ENCODE measurements at regions not wholly inside any gene's neighbourhood (a gene's known extent, or its start where the extent isn't known, plus 50 kb on each side); places are given as distances from the start of the nearest gene placed in this dataset.

DNA sequence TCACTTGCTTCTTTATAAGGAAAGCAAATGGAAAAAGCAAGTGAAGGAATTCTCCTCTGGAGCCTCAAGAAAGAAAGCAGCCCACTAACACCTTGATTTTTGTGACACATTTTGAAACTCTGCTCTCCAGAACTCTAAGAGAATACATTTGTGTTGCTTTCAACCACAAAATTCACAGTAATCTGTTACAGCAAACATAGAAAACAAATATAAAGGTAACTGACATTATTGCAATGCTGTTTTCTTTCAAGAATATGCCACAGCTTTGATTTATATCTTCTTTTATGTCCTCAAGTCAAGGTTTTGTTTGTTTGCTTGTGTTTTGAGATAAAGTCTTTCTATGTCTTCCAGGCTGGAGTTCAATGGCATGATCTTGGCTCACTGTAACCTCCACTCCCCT lies 103.1 kb upstream of the FIGN start (continued):
- TF ChIP-seq, protein P1, sequence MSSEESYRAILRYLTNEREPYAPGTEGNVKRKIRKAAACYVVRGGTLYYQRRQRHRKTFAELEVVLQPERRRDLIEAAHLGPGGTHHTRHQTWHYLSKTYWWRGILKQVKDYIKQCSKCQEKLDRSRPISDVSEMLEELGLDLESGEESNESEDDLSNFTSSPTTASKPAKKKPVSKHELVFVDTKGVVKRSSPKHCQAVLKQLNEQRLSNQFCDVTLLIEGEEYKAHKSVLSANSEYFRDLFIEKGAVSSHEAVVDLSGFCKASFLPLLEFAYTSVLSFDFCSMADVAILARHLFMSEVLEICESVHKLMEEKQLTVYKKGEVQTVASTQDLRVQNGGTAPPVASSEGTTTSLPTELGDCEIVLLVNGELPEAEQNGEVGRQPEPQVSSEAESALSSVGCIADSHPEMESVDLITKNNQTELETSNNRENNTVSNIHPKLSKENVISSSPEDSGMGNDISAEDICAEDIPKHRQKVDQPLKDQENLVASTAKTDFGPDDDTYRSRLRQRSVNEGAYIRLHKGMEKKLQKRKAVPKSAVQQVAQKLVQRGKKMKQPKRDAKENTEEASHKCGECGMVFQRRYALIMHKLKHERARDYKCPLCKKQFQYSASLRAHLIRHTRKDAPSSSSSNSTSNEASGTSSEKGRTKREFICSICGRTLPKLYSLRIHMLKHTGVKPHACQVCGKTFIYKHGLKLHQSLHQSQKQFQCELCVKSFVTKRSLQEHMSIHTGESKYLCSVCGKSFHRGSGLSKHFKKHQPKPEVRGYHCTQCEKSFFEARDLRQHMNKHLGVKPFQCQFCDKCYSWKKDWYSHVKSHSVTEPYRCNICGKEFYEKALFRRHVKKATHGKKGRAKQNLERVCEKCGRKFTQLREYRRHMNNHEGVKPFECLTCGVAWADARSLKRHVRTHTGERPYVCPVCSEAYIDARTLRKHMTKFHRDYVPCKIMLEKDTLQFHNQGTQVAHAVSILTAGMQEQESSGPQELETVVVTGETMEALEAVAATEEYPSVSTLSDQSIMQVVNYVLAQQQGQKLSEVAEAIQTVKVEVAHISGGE (tag by site-specific recombination; conservative IDR thresholded peaks at IDR 0.05; ENCODE audit: low read depth): no peak
- TF ChIP-seq PRDM1 (tag by site-specific recombination; IDR thresholded peaks at IDR 0.05): no peak
- no peak for TF ChIP-seq ZNF837 (tag by site-specific recombination; IDR thresholded peaks at IDR 0.05)

DNA sequence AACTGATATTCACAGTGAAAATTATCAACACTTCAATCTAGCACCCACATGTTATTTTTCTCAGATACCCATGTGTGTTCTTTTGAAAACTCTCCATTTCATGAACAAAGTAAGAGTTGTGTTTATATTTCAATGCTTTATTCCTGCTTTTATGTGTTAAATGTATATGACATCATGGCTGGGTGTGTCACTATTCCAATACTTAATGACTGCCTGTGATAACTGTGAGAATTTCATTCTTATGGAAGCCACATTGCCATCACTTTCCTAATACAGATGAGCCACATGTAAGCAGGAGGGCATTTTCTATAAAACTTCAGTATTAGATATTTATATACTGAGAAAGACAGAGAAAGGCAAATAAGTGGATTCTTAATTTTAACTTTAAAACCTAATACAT lies 100.4 kb upstream of the FIGN start:
- no peaks in the 10 kb centered on the region for H3K9me3 ChIP-seq (ENCODE audit: control insufficient read depth, insufficient read depth, low read depth, low read length)
- TF ChIP-seq ZNF555 (tag by site-specific recombination; conservative IDR thresholded peaks at IDR 0.05): no peak
- POLR2A ChIA-PET: no interaction called here
- no peaks in the 10 kb centered on the region for H3K36me3 ChIP-seq (ENCODE audit: control insufficient read depth in 2 of 2, insufficient read depth in 1 of 2, low read length in 2 of 2)
- H3K4me3 ChIP-seq (ENCODE audit: low read depth, low read length): no peak overlapping the region
- no peak overlapping the region for H3K27ac ChIP-seq (ENCODE audit: extremely low read depth, low read depth, low read length)
- CTCF ChIA-PET: interaction anchor here (0.5 to 0.6 kb wide), 2 partner anchors 25 to 1445 kb away, joined by 3 read pairs; no protein-coding TSS in a partner anchor
- H3K4me1 ChIP-seq (ENCODE audit: control insufficient read depth, insufficient read depth, low read length): no peaks in the 10 kb centered on the region

DNA sequence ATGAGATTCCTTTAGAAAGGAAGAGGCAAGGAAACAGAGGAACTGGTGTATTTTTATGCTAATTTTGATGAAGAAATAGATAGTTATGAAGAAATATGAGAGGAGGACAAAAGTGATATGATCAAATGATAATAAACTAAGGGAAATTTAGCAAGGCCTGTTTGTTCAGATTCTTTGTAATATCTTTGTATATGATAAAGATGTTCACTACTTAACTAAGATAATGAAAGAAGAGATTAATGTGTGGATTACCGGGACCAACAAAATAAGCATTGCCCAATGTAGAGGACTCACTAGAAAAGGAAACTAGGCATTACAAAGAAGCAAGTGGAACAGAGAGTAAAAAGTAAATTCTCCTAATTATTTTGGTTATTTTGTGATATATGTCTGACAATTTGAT lies 99.0 kb upstream of the FIGN start:
- TF ChIP-seq SP2 (tag by site-specific recombination; IDR thresholded peaks at IDR 0.05) (no peak), BCL11A (tag by site-specific recombination; IDR thresholded peaks at IDR 0.05; ENCODE audit: low read depth) (no peak), ZNF624 (tag by site-specific recombination; IDR thresholded peaks at IDR 0.05) (no peak), ZNF394 (tag by site-specific recombination; IDR thresholded peaks at IDR 0.05; ENCODE audit: borderline replicate concordance) (no peak), ZNF311 (tag by site-specific recombination; IDR thresholded peaks at IDR 0.05; ENCODE audit: borderline replicate concordance) (no peak), ZNF544 (tag by site-specific recombination; IDR thresholded peaks at IDR 0.05) (no peak), ZNF843 (tag by site-specific recombination; IDR thresholded peaks at IDR 0.05) (no peak), WT1 (tag by site-specific recombination; IDR thresholded peaks at IDR 0.05) (no peak), GFI1B (tag by site-specific recombination; IDR thresholded peaks at IDR 0.05) (no peak), ZEB2 (tag by site-specific recombination; IDR thresholded peaks at IDR 0.05) (no peak), ZNF549 (tag by site-specific recombination; IDR thresholded peaks at IDR 0.05) (no peak), ZNF473 (tag by site-specific recombination; IDR thresholded peaks at IDR 0.05) (no peak), ZNF701 (tag by site-specific recombination; IDR thresholded peaks at IDR 0.05) (no peak)
- TF ChIP-seq, protein P2, sequence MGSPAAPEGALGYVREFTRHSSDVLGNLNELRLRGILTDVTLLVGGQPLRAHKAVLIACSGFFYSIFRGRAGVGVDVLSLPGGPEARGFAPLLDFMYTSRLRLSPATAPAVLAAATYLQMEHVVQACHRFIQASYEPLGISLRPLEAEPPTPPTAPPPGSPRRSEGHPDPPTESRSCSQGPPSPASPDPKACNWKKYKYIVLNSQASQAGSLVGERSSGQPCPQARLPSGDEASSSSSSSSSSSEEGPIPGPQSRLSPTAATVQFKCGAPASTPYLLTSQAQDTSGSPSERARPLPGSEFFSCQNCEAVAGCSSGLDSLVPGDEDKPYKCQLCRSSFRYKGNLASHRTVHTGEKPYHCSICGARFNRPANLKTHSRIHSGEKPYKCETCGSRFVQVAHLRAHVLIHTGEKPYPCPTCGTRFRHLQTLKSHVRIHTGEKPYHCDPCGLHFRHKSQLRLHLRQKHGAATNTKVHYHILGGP (tag by site-specific recombination; IDR thresholded peaks at IDR 0.05): no peak
- TF ChIP-seq, protein P3, sequence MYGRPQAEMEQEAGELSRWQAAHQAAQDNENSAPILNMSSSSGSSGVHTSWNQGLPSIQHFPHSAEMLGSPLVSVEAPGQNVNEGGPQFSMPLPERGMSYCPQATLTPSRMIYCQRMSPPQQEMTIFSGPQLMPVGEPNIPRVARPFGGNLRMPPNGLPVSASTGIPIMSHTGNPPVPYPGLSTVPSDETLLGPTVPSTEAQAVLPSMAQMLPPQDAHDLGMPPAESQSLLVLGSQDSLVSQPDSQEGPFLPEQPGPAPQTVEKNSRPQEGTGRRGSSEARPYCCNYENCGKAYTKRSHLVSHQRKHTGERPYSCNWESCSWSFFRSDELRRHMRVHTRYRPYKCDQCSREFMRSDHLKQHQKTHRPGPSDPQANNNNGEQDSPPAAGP (tag by site-specific recombination; IDR thresholded peaks at IDR 0.05): no peak
- TF ChIP-seq, protein P4, sequence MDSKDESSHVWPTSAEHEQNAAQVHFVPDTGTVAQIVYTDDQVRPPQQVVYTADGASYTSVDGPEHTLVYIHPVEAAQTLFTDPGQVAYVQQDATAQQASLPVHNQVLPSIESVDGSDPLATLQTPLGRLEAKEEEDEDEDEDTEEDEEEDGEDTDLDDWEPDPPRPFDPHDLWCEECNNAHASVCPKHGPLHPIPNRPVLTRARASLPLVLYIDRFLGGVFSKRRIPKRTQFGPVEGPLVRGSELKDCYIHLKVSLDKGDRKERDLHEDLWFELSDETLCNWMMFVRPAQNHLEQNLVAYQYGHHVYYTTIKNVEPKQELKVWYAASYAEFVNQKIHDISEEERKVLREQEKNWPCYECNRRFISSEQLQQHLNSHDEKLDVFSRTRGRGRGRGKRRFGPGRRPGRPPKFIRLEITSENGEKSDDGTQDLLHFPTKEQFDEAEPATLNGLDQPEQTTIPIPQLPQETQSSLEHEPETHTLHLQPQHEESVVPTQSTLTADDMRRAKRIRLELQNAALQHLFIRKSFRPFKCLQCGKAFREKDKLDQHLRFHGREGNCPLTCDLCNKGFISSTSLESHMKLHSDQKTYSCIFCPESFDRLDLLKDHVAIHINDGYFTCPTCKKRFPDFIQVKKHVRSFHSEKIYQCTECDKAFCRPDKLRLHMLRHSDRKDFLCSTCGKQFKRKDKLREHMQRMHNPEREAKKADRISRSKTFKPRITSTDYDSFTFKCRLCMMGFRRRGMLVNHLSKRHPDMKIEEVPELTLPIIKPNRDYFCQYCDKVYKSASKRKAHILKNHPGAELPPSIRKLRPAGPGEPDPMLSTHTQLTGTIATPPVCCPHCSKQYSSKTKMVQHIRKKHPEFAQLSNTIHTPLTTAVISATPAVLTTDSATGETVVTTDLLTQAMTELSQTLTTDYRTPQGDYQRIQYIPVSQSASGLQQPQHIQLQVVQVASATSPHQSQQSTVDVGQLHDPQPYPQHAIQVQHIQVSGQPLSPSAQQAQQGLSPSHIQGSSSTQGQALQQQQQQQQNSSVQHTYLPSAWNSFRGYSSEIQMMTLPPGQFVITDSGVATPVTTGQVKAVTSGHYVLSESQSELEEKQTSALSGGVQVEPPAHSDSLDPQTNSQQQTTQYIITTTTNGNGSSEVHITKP (tag by site-specific recombination; IDR thresholded peaks at IDR 0.05): no peak
- TF ChIP-seq, protein P5, sequence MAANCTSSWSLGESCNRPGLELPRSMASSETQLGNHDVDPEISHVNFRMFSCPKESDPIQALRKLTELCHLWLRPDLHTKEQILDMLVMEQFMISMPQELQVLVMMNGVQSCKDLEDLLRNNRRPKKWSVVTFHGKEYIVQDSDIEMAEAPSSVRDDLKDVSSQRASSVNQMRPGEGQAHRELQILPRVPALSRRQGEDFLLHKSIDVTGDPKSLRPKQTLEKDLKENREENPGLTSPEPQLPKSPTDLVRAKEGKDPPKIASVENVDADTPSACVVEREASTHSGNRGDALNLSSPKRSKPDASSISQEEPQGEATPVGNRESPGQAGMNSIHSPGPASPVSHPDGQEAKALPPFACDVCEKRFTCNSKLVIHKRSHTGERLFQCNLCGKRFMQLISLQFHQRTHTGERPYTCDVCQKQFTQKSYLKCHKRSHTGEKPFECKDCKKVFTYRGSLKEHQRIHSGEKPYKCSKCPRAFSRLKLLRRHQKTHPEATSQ (tag by site-specific recombination; IDR thresholded peaks at IDR 0.05): no peak
- Histone ChIP-seq H3K9me3 (ENCODE audit: control insufficient read depth, insufficient read depth, low read depth, low read length) (no peaks in the 10 kb centered on the region), H3K4me1 (ENCODE audit: control insufficient read depth, insufficient read depth, low read length) (no peaks in the 10 kb centered on the region), H3K4me3 (ENCODE audit: low read depth, low read length) (no peak overlapping the region), H3K36me3 (ENCODE audit: control insufficient read depth in 2 of 2, insufficient read depth in 1 of 2, low read length in 2 of 2) (no peaks in the 10 kb centered on the region), H3K27ac (ENCODE audit: extremely low read depth, low read depth, low read length) (no peak overlapping the region)
- POLR2A ChIA-PET: no interaction called here
- CTCF ChIA-PET: no interaction called here

Data from HEK293 (cell line).